A549 (cell line): ENCODE measurements at regions not wholly inside any gene's neighbourhood (a gene's known extent, or its start where the extent isn't known, plus 50 kb on each side); places are given as distances from the start of the nearest gene placed in this dataset.

Experiments
- ATAC-seq, 2 experiments: fragments of 200-7000 bp in 1 of 2; fragments of >200 bp in 1 of 2; cut with Nextera tagmentation in 1 of 2; cut with Tn5 transposase in 1 of 2; 3 replicates each; pipeline versions ENCODE4 v1.8.0 to v1.9.1; 2018 to 2020; ENCODE audit warnings: mild to moderate bottlenecking in 1 of 2, moderate library complexity in 1 of 2
- CTCF ChIA-PET: fragments of 300-600 bp; sonication (Branson Sonifier 250); formaldehyde crosslinking; extraction: SDS; loops from one replicate; lab custom pipeline; 2021; ENCODE audit warnings: antibody characterized with exemption, inconsistent platforms; lab: Yijun Ruan, JAX
- POLR2A ChIA-PET: fragments of 350-600 bp; formaldehyde crosslinking; extraction: SDS; loops from one replicate; lab custom pipeline; 2021; ENCODE audit warnings: antibody characterized with exemption, inconsistent platforms; lab: Yijun Ruan, JAX
- DNase-seq, 2 experiments: peaks; one replicate each; pipeline versions ENCODE4 v3.0.0 to v3.0.0-alpha.2; 2011 to 2016; ENCODE audit warnings: low read depth in 1 of 2, low spot score in 1 of 2
- FAIRE-seq: peaks from 2 replicates; lab custom pipeline; 2011; peaks lifted over from hg19 to GRCh38; lab: Jason Lieb, UNC
- H3K27ac ChIP-seq, 2 experiments: fragments of >200 bp; sonication (Bioruptor Twin); formaldehyde crosslinking; 3 replicates each; pipeline ENCODE4 v1.5.1; 2016 to 2017
- H3K4me1 ChIP-seq: fragments of >200 bp; sonication (Bioruptor Twin); formaldehyde crosslinking; 3 replicates; pipeline ENCODE4 v1.6.1; 2016
- H3K4me2 ChIP-seq: fragments of >200 bp; sonication (Bioruptor Twin); formaldehyde crosslinking; 3 replicates; pipeline ENCODE4 v1.6.1; 2016
- H3K4me3 ChIP-seq: fragments of >200 bp; sonication (Bioruptor Twin); formaldehyde crosslinking; 3 replicates; pipeline ENCODE4 v1.5.1; 2016
- H3K9me3 ChIP-seq: fragments of >200 bp; sonication (Bioruptor Twin); formaldehyde crosslinking; 3 replicates; pipeline ENCODE4 v1.6.1; 2016
- CBX2 ChIP-seq: fragments of 200-600 bp; sonication (generic); IDR thresholded peaks from 2 replicates; pipeline ENCODE4 v1.6.1; 2016; ENCODE audit warnings: low read depth, mild to moderate bottlenecking, borderline replicate concordance
- CEBPB ChIP-seq, 2 experiments: fragments of >200 bp in 1 of 2; sonication (Bioruptor Twin) in 1 of 2; formaldehyde crosslinking in 1 of 2; IDR thresholded peaks; 2 replicates each; pipeline ENCODE4 v1.6.1; 2012 to 2016
- CHD2 ChIP-seq: fragments of 150-350 bp; IDR thresholded peaks from 2 replicates; pipeline ENCODE4 v1.6.1; 2014; ENCODE audit warnings: low read length; ENCODE audit not compliant: partially characterized antibody
- EHMT2 ChIP-seq: fragments of 200-600 bp; sonication (generic); IDR thresholded peaks from 2 replicates; pipeline ENCODE4 v1.6.1; 2016; ENCODE audit warnings: antibody characterized with exemption, low read depth, mild to moderate bottlenecking, moderate library complexity
- FOSB ChIP-seq: fragments of 250-450 bp; sonication (Bioruptor Pico); IDR thresholded peaks from 2 replicates; pipeline ENCODE4 v1.5.0; 2020; ENCODE audit warnings: mild to moderate bottlenecking, moderate library complexity
- FOXS1 ChIP-seq: fragments of 250-450 bp; sonication (Bioruptor Pico); IDR thresholded peaks from 2 replicates; pipeline ENCODE4 v1.5.0; 2020; ENCODE audit warnings: mild to moderate bottlenecking, moderate library complexity
- HOXB5 ChIP-seq: fragments of 250-450 bp; sonication (Bioruptor Pico); IDR thresholded peaks from 2 replicates; pipeline ENCODE4 v1.5.0; 2020; ENCODE audit warnings: mild to moderate bottlenecking, moderate library complexity
- JUN ChIP-seq, 2 experiments: fragments of >200 bp; sonication (Bioruptor Twin); formaldehyde crosslinking; IDR thresholded peaks; 2 replicates in 1 of 2; 3 replicates in 1 of 2; pipeline ENCODE4 v1.6.1; 2016 to 2017
- KDM1A ChIP-seq: fragments of 200-600 bp; sonication (generic); IDR thresholded peaks from 2 replicates; pipeline ENCODE4 v1.6.1; 2016; ENCODE audit warnings: low read depth, mild to moderate bottlenecking
- MAZ ChIP-seq: fragments of 150-350 bp; IDR thresholded peaks from 2 replicates; pipeline ENCODE4 v1.6.1; 2014; ENCODE audit warnings: antibody characterized with exemption, low read depth, low read length, borderline replicate concordance
- MYC ChIP-seq: IDR thresholded peaks from 2 replicates; pipeline ENCODE4 v1.6.1; 2012; ENCODE audit warnings: mild to moderate bottlenecking, inconsistent platforms, low read length, improper control_type of control experiment, borderline replicate concordance
- RARB ChIP-seq: fragments of 250-450 bp; sonication (Bioruptor Pico); IDR thresholded peaks from 2 replicates; pipeline ENCODE4 v1.8.0; 2021; ENCODE audit warnings: mild to moderate bottlenecking, moderate library complexity
- RFX5 ChIP-seq: fragments of 450-650 bp; IDR thresholded peaks from 2 replicates; pipeline ENCODE4 v1.7.1; 2014; ENCODE audit warnings: antibody characterized with exemption, mild to moderate bottlenecking, moderate library complexity
- TFCP2L1 ChIP-seq: fragments of 250-450 bp; sonication (Bioruptor Pico); IDR thresholded peaks from 2 replicates; pipeline ENCODE4 v1.5.0; 2021; ENCODE audit warnings: mild to moderate bottlenecking
- TP53 ChIP-seq: fragments of 250-450 bp; sonication (Bioruptor Pico); IDR thresholded peaks from 2 replicates; pipeline ENCODE4 v1.5.0; 2021; ENCODE audit warnings: mild to moderate bottlenecking, moderate library complexity
- ZFP36 ChIP-seq: fragments of 450-650 bp; IDR thresholded peaks from 2 replicates; pipeline ENCODE4 v1.6.1; 2014; ENCODE audit warnings: borderline replicate concordance; ENCODE audit not compliant: partially characterized antibody
- WGBS: methylation state at CpG from one replicate; pipeline ENCODE4 v1.1.6; 2017; ENCODE audit errors: missing lambda C conversion rate; 5-methylcytosine and 5-hydroxymethylcytosine counted together
- TF ChIP-seq, protein P1 (sequence below): IDR thresholded peaks from 2 replicates; pipeline ENCODE4 v1.6.1; 2012
- TF ChIP-seq, protein P2 (sequence below): fragments of 250-450 bp; sonication (Bioruptor Pico); IDR thresholded peaks from 2 replicates; pipeline ENCODE4 v1.5.0; 2021; ENCODE audit warnings: mild to moderate bottlenecking, moderate library complexity, borderline replicate concordance
- TF ChIP-seq, protein P3 (sequence below): fragments of >200 bp; sonication (Bioruptor Twin); formaldehyde crosslinking; IDR thresholded peaks from 3 replicates; pipeline ENCODE4 v1.5.1; 2016
- TF ChIP-seq, protein P4 (sequence below): fragments of 450-650 bp; IDR thresholded peaks from 2 replicates; pipeline ENCODE4 v1.6.1; 2014; ENCODE audit warnings: antibody characterized with exemption
- TF ChIP-seq, protein P5 (sequence below): IDR thresholded peaks from 2 replicates; pipeline ENCODE4 v1.6.1; 2012; ENCODE audit warnings: low read depth, borderline replicate concordance
- TF ChIP-seq, protein P6 (sequence below): fragments of 250-450 bp; sonication (Bioruptor Pico); IDR thresholded peaks from 2 replicates; pipeline ENCODE4 v1.5.0; 2020; ENCODE audit warnings: low read depth, mild to moderate bottlenecking, moderate library complexity

DNA sequence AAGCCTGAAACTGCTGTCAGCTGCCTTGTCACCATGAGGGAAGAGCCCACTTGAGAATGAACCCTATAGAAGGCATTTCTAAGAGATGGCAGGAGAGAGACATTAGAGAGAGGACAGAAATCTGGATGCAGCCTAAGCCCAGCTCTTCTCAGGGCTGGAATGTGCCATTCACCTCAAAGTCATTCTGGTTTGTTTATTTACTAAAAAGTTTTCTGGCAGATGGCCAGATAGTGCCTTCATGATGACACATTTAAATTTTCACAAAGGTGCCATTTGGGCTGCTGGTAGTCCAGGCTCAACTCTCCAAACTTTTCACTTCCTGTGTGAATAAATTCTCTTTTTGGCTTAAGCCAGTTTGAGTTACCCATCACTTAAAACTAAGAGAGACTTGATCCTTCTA is 144.6 kb upstream of the ZNF366 start:
- Histone ChIP-seq H3K4me1 (peaks cover 36% of the 10 kb centered on the region), H3K27ac (0 out of 6 replicates have a peak overlapping the region, but pooled peaks of 1 of the 2 experiments have one; percentile 16), H3K9me3 (no peaks in the 10 kb centered on the region), H3K4me3 (no peak overlapping the region), H3K4me2 (peak overlapping the region; percentile 35; the same call in 2 of the 3 replicates)
- peak in 1 of 2 experiments; percentile 31; a peak in 3 of 6 replicates for ATAC-seq
- CTCF ChIA-PET: interaction anchor here (1.0 kb wide), 1 partner anchor 165 kb away, joined by 4 read pairs; no protein-coding TSS in a partner anchor
- POLR2A ChIA-PET: no interaction called here
- TF ChIP-seq, protein P1, sequence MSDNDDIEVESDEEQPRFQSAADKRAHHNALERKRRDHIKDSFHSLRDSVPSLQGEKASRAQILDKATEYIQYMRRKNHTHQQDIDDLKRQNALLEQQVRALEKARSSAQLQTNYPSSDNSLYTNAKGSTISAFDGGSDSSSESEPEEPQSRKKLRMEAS: no peak
- TF ChIP-seq KDM1A: no peak
- peak; percentile 39 for FAIRE-seq
- DNase-seq: peak in 1 of 2 experiments; percentile 23

DNA sequence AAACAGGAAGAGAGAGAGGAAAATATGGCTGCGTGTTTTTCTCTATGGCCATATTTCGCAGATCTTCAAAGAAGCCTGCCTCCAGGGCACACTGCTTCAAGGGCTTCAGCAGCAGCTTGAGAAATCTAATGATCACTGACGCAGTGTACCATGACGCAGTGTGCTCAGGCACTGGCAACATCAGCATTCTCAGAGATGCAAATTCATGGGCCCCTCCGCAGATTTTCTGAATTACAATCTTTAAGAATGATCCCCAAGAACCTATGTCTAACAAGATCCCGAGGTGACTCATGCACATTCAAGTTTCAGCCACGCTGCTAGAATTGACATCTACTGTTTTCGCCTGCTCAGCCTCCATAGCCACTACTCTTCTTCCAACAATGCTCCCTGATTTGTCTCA is 143.9 kb upstream of the ZNF366 start:
- ATAC-seq: no peak
- TF ChIP-seq EHMT2 (no peak), CHD2 (no peak), MYC (no peak)
- no peak for DNase-seq
- Histone ChIP-seq H3K27ac (0 out of 6 replicates have a peak overlapping the region, but pooled peaks of 1 of the 2 experiments have one; percentile 16), H3K9me3 (no peaks in the 10 kb centered on the region), H3K4me1 (peaks cover 36% of the 10 kb centered on the region), H3K4me3 (no peak overlapping the region), H3K4me2 (peak overlapping the region; percentile 35; the same call in 2 of the 3 replicates)
- ChIA-PET CTCF (interaction anchor here (1.0 kb wide), 1 partner anchor 166 kb away, joined by 4 read pairs; no protein-coding TSS in a partner anchor), POLR2A (no interaction called here)
- no peak for FAIRE-seq
- 84% methylated on average over 8 of the region's 8 CpGs for WGBS

DNA sequence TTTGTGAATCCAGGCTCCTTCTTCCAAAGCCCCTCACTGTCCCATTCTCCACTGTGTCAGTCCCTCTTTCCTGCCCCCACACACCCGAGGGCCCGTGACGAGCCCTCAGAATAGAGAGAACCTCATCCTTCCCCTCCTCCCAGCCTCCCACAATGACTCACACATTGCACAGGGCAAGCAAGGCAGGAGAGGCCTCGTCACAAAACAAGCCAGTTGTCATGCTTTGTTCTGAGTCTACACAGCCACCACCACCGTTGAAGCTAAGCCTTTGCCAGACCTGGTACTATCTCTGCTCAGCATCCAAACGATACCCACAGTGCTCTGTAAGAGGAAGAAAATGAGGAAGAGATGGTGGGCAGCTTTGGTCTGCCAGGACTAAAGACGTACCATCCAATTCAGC is 142.2 kb upstream of the ZNF366 start:
- no peak for FAIRE-seq
- Histone ChIP-seq H3K4me2 (peak overlapping the region; percentile 29; the same call in 1 of the 3 replicates), H3K27ac (peak overlapping the region in 1 of 2 experiments; percentile 25; a peak in 2 of 6 replicates), H3K4me3 (no peak overlapping the region), H3K9me3 (no peaks in the 10 kb centered on the region), H3K4me1 (peaks cover 36% of the 10 kb centered on the region)
- ATAC-seq: peak; percentile 23 to 49; a peak in 3 of 6 replicates
- TF ChIP-seq HOXB5 (no peak), TFCP2L1 (CRISPR knock-in tag) (no peak)
- TF ChIP-seq, protein P1: 0 out of 2 replicates have a peak, but pooled peaks have one; percentile 23
- peak in 1 of 2 experiments; percentile 8 for DNase-seq
- 41% methylated on average over 7 of the region's 7 CpGs for WGBS
- POLR2A ChIA-PET: no interaction called here
- CTCF ChIA-PET: interaction anchor here (1.1 kb wide), 1 partner anchor 283 kb away, joined by 3 read pairs; no protein-coding TSS in a partner anchor

DNA sequence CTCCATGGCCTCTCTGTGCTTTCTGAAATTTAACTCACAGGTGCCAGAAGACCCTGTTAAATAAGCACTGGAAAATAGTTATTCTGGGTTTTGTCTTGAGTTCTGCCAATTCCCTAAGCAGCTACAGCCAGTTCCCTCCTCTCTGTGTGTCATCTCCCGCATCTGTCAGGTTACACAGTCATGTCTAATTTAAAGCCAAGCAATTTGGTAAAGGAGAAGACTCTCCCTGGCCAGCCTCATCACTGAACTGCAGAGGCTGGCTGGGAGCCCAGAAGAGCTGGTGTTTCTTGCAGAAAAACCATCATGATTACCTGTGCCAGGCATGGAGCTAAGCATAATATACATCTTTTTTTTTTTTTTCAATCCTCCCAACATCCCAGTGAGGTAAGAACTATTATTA is 141.3 kb upstream of the ZNF366 start:
- Histone ChIP-seq H3K4me3 (no peak overlapping the region), H3K27ac (peak overlapping the region in 1 of 2 experiments; percentile 32; a peak in 1 of 6 replicates), H3K9me3 (no peaks in the 10 kb centered on the region), H3K4me1 (peaks cover 36% of the 10 kb centered on the region), H3K4me2 (peak overlapping the region; percentile 12)
- POLR2A ChIA-PET: no interaction called here
- CTCF ChIA-PET: interaction anchor here (0.6 to 1.5 kb wide), 3 partner anchors 38 to 282 kb away, joined by 3 to 5 read pairs (median 3); no protein-coding TSS in a partner anchor
- 92% methylated on average over 1 of the region's 1 CpG for WGBS
- FAIRE-seq (no peak), ATAC-seq (no peak), DNase-seq (no peak)
- TF ChIP-seq, protein P2, sequence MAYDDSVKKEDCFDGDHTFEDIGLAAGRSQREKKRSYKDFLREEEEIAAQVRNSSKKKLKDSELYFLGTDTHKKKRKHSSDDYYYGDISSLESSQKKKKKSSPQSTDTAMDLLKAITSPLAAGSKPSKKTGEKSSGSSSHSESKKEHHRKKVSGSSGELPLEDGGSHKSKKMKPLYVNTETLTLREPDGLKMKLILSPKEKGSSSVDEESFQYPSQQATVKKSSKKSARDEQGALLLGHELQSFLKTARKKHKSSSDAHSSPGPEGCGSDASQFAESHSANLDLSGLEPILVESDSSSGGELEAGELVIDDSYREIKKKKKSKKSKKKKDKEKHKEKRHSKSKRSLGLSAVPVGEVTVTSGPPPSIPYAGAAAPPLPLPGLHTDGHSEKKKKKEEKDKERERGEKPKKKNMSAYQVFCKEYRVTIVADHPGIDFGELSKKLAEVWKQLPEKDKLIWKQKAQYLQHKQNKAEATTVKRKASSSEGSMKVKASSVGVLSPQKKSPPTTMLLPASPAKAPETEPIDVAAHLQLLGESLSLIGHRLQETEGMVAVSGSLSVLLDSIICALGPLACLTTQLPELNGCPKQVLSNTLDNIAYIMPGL (CRISPR knock-in tag): no peak
- TF ChIP-seq, protein P3, sequence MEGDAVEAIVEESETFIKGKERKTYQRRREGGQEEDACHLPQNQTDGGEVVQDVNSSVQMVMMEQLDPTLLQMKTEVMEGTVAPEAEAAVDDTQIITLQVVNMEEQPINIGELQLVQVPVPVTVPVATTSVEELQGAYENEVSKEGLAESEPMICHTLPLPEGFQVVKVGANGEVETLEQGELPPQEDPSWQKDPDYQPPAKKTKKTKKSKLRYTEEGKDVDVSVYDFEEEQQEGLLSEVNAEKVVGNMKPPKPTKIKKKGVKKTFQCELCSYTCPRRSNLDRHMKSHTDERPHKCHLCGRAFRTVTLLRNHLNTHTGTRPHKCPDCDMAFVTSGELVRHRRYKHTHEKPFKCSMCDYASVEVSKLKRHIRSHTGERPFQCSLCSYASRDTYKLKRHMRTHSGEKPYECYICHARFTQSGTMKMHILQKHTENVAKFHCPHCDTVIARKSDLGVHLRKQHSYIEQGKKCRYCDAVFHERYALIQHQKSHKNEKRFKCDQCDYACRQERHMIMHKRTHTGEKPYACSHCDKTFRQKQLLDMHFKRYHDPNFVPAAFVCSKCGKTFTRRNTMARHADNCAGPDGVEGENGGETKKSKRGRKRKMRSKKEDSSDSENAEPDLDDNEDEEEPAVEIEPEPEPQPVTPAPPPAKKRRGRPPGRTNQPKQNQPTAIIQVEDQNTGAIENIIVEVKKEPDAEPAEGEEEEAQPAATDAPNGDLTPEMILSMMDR: no peak
- TF ChIP-seq CHD2: no peak
- no peak for TF ChIP-seq RARB (CRISPR knock-in tag)
- no peak for TF ChIP-seq CEBPB (IDR thresholded peaks at IDR 0.05)
- no peak for TF ChIP-seq ZFP36
- TF ChIP-seq TP53: no peak
- TF ChIP-seq, protein P4, sequence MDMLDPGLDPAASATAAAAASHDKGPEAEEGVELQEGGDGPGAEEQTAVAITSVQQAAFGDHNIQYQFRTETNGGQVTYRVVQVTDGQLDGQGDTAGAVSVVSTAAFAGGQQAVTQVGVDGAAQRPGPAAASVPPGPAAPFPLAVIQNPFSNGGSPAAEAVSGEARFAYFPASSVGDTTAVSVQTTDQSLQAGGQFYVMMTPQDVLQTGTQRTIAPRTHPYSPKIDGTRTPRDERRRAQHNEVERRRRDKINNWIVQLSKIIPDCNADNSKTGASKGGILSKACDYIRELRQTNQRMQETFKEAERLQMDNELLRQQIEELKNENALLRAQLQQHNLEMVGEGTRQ: no peak
- TF ChIP-seq FOSB (CRISPR knock-in tag): no peak
- TF ChIP-seq RFX5: no peak
- no peak for TF ChIP-seq CBX2
- no peak for TF ChIP-seq HOXB5
- TF ChIP-seq, protein P5, sequence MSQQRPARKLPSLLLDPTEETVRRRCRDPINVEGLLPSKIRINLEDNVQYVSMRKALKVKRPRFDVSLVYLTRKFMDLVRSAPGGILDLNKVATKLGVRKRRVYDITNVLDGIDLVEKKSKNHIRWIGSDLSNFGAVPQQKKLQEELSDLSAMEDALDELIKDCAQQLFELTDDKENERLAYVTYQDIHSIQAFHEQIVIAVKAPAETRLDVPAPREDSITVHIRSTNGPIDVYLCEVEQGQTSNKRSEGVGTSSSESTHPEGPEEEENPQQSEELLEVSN: no peak
- no peak for TF ChIP-seq MAZ
- TF ChIP-seq JUN (IDR thresholded peaks at IDR 0.05): no peak
- no peak for TF ChIP-seq FOXS1 (CRISPR knock-in tag)
- TF ChIP-seq, protein P6, sequence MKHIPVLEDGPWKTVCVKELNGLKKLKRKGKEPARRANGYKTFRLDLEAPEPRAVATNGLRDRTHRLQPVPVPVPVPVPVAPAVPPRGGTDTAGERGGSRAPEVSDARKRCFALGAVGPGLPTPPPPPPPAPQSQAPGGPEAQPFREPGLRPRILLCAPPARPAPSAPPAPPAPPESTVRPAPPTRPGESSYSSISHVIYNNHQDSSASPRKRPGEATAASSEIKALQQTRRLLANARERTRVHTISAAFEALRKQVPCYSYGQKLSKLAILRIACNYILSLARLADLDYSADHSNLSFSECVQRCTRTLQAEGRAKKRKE (CRISPR knock-in tag): no peak
